Activated B cell treated with CpG ODN at 0.5 μM for 24 hours (primary cell): ENCODE measurements at regions not wholly inside any gene's neighbourhood (a gene's known extent, or its start where the extent isn't known, plus 50 kb on each side); places are given as distances from the start of the nearest gene placed in this dataset.
A peak's percentile ranks its signal among the peaks of the same experiment; 100 is the strongest.

ENCODE experiments used
- ATAC-seq: fragments of 200-7000 bp; cut with Tn5 transposase; one replicate; pipeline ENCODE4 v1.10.0; 2021; ENCODE audit warnings: low read depth, mild to moderate bottlenecking, moderate library complexity
- CTCF ChIA-PET: fragments of 350-600 bp; sonication (Branson Sonifier 250); formaldehyde crosslinking; loops from one replicate; lab custom pipeline; 2021; ENCODE audit warnings: antibody characterized with exemption; lab: Charles Lee
- POLR2A ChIA-PET: fragments of 350-600 bp; sonication (Branson Sonifier 250); formaldehyde crosslinking; loops from one replicate; lab custom pipeline; 2021; ENCODE audit warnings: antibody characterized with exemption; lab: Charles Lee
- DNase-seq: peaks from one replicate; pipeline ENCODE4 v3.0.0; 2022
- H3K27ac Mint-ChIP-seq: one replicate; pipeline ENCODE4 v1.8.0; 2020; ENCODE audit warnings: mixed read lengths
- H3K27me3 Mint-ChIP-seq: one replicate; pipeline ENCODE4 v1.8.0; 2021; ENCODE audit warnings: mixed read lengths
- H3K36me3 Mint-ChIP-seq: one replicate; pipeline ENCODE4 v1.8.0; 2021; ENCODE audit warnings: low read depth, mixed read lengths
- H3K4me1 Mint-ChIP-seq: one replicate; pipeline ENCODE4 v1.8.0; 2021; ENCODE audit warnings: mixed read lengths
- H3K4me3 Mint-ChIP-seq: one replicate; pipeline ENCODE4 v1.8.0; 2020; ENCODE audit warnings: mild to moderate bottlenecking, mixed read lengths
- H3K9me3 Mint-ChIP-seq: one replicate; pipeline ENCODE4 v1.8.0; 2020; ENCODE audit warnings: mixed read lengths
- CTCF ChIP-seq: fragments of 200-600 bp; IDR thresholded peaks from one replicate; pipeline ENCODE4 v1.8.0; 2022; ENCODE audit warnings: antibody characterized with exemption, mild to moderate bottlenecking
- intact Hi-C: fragments of 100-400 bp; cut with micrococcal nuclease; formaldehyde crosslinking; loops from one replicate; pipeline ENCODE4 v1.15.1; 2024

- ChIA-PET POLR2A (interaction anchor here (0.6 to 1.0 kb wide), 2 partner anchors 291 to 550 kb away, joined by 5 to 6 read pairs; no protein-coding TSS in a partner anchor), CTCF (interaction anchor here (0.6 to 3.1 kb wide), 8 partner anchors 53 to 381 kb away, joined by 3 to 31 read pairs (median 3); no protein-coding TSS in a partner anchor)
- TF ChIP-seq CTCF, result no peak
- no peaks in the 10 kb centered on the region for H3K36me3 Mint-ChIP-seq
- H3K27ac Mint-ChIP-seq, result no peak overlapping the region
- no peaks in the 10 kb centered on the region for H3K9me3 Mint-ChIP-seq
- peak; percentile 55 for DNase-seq
- H3K27me3 Mint-ChIP-seq, result peaks cover 13% of the 10 kb centered on the region
- peak; percentile 92 for ATAC-seq
- H3K4me3 Mint-ChIP-seq, result no peak overlapping the region
- intact Hi-C loops, result loop anchor here (1.0 to 5.0 kb wide), 6 partner anchors 48 to 983 kb away; no protein-coding TSS in a partner anchor
- peaks cover 2% of the 10 kb centered on the region for H3K4me1 Mint-ChIP-seq
These were observed 115.0 kb downstream of the SMIM20 start for GRCh38 chr4:26028793-26029567.

- no peak overlapping the region for H3K27ac Mint-ChIP-seq
- TF ChIP-seq CTCF, result no peak
- ATAC-seq (no peak), DNase-seq (no peak)
- H3K36me3 Mint-ChIP-seq, result no peaks in the 10 kb centered on the region
- H3K4me1 Mint-ChIP-seq, result peaks cover 2% of the 10 kb centered on the region
- H3K9me3 Mint-ChIP-seq, result no peaks in the 10 kb centered on the region
- H3K27me3 Mint-ChIP-seq, result peaks cover 11% of the 10 kb centered on the region
- ChIA-PET POLR2A (interaction anchor here (0.6 to 1.0 kb wide), 2 partner anchors 290 to 550 kb away, joined by 5 to 6 read pairs; no protein-coding TSS in a partner anchor), CTCF (interaction anchor here (0.6 to 3.1 kb wide), 8 partner anchors 52 to 380 kb away, joined by 3 to 31 read pairs (median 3); no protein-coding TSS in a partner anchor)
- no peak overlapping the region for H3K4me3 Mint-ChIP-seq
- intact Hi-C loops, result loop anchor here (2.0 to 5.0 kb wide), 2 partner anchors 47 to 983 kb away; no protein-coding TSS in a partner anchor
These were observed 115.6 kb downstream of the SMIM20 start for GRCh38 chr4:26029568-26030131.

GRCh38 chr4:26030260-26030667 is 116.2 kb downstream of the SMIM20 start:
- DNase-seq (no peak), ATAC-seq (no peak)
- TF ChIP-seq CTCF, result no peak
- CTCF ChIA-PET, result interaction anchor here (1.6 to 3.1 kb wide), 4 partner anchors 131 to 380 kb away, joined by 3 to 31 read pairs (median 10); no protein-coding TSS in a partner anchor
- no peak overlapping the region for H3K27ac Mint-ChIP-seq
- POLR2A ChIA-PET, result interaction anchor here (1.0 kb wide), 1 partner anchor 289 kb away, joined by 5 read pairs; no protein-coding TSS in a partner anchor
- intact Hi-C loops, result no loop called here
- H3K4me1 Mint-ChIP-seq, result peaks cover 2% of the 10 kb centered on the region
- no peaks in the 10 kb centered on the region for H3K9me3 Mint-ChIP-seq
- no peak overlapping the region for H3K4me3 Mint-ChIP-seq
- peaks cover 11% of the 10 kb centered on the region for H3K27me3 Mint-ChIP-seq
- H3K36me3 Mint-ChIP-seq, result no peaks in the 10 kb centered on the region

GRCh38 chr4:26030780-26031179 is 116.8 kb downstream of the SMIM20 start:
- Mint-ChIP-seq H3K36me3 (no peaks in the 10 kb centered on the region), H3K4me3 (no peak overlapping the region), H3K27me3 (peaks cover 11% of the 10 kb centered on the region), H3K4me1 (peaks cover 2% of the 10 kb centered on the region), H3K9me3 (no peaks in the 10 kb centered on the region), H3K27ac (no peak overlapping the region)
- no peak for TF ChIP-seq CTCF
- intact Hi-C loops, result no loop called here
- no peak for ATAC-seq
- DNase-seq, result no peak
- ChIA-PET POLR2A (interaction anchor here (0.6 kb wide), 1 partner anchor 288 kb away, joined by 5 read pairs; no protein-coding TSS in a partner anchor), CTCF (interaction anchor here (1.9 to 3.1 kb wide), 2 partner anchors 299 to 379 kb away, joined by 10 to 31 read pairs; no protein-coding TSS in a partner anchor)

- H3K27ac Mint-ChIP-seq, result no peak overlapping the region
- ATAC-seq (no peak), DNase-seq (no peak)
- peaks cover 10% of the 10 kb centered on the region for H3K27me3 Mint-ChIP-seq
- no peak for TF ChIP-seq CTCF
- no peak overlapping the region for H3K4me3 Mint-ChIP-seq
- no peaks in the 10 kb centered on the region for H3K36me3 Mint-ChIP-seq
- H3K9me3 Mint-ChIP-seq, result no peaks in the 10 kb centered on the region
- H3K4me1 Mint-ChIP-seq, result peaks cover 2% of the 10 kb centered on the region
- ChIA-PET POLR2A (no interaction called here), CTCF (no interaction called here)
- intact Hi-C loops, result no loop called here
These were observed 117.7 kb downstream of the SMIM20 start for GRCh38 chr4:26031704-26032103.
